ENCODE measurements at regions not wholly inside any gene's neighbourhood (a gene's known extent, or its start where the extent isn't known, plus 50 kb on each side); places are given as distances from the start of the nearest gene placed in this dataset.

DNA sequence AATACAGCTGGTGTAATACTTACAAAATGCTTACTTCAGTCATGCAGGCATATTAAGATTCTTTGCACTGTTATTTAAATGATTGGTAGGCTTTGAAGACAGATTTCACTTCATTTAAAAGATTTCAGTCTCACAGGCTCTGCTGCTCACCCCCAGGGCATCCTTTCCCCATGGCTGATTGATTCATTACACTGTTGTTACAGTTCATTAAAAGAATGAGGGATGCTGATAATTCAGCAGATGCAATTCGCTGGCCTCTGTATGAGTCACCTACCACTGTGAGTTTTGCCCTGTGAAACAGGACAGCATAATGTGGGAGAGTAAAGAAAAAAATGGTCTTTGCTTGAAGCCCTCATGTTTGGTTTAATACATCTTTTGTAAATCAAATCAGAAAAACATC lies 246.9 kb downstream of the CYLC2 start:
- TF ChIP-seq POLR2A (IDR thresholded peaks at IDR 0.05) = no peak
- TF ChIP-seq CTCF (IDR thresholded peaks at IDR 0.05) = no peak

Data from right lobe of liver (tissue), 4 donors.